ENCODE measurements at regions not wholly inside any gene's neighbourhood (a gene's known extent, or its start where the extent isn't known, plus 50 kb on each side); places are given as distances from the start of the nearest gene placed in this dataset.

GRCh38 chr21:38927776-38928175, 122.0 kb downstream of the ETS2 start:
- peaks cover 10 to 14% of the 10 kb centered on the region in 2 experiments for H3K9me3 Mint-ChIP-seq
- no peaks in the 10 kb centered on the region for H4K20me1 ChIP-seq (ENCODE audit: control insufficient read depth, insufficient read depth, insufficient read length)
- H3K27ac Mint-ChIP-seq, result no peak overlapping the region
- no peak overlapping the region for H3K14ac ChIP-seq (ENCODE audit: insufficient read depth, low read length)
- H2BK12ac ChIP-seq (ENCODE audit: insufficient read length, low read depth, low read length), result no peak overlapping the region
- H3K56ac ChIP-seq (ENCODE audit: insufficient read length, low read depth, low read length), result no peak overlapping the region
- H3K27me3 ChIP-seq (ENCODE audit: insufficient read depth, low read length), result no peaks in the 10 kb centered on the region
- no peak overlapping the region for H3K27ac ChIP-seq (ENCODE audit: insufficient read length, low read depth, low read length)
- no peak overlapping the region for H3K4ac ChIP-seq (ENCODE audit: low read depth, low read length)
- no peak overlapping the region for H3T11ph ChIP-seq (ENCODE audit: low read length)
- no peak overlapping the region for H4K8ac ChIP-seq (replicated peaks; ENCODE audit: insufficient read length, low read depth, low read length)
- H3K23me2 ChIP-seq (ENCODE audit: insufficient read length, low read depth, low read length, poor library complexity, severe bottlenecking), result no peaks in the 10 kb centered on the region
- H2BK20ac ChIP-seq (ENCODE audit: low read depth, low read length, poor library complexity, severe bottlenecking), result no peak overlapping the region
- no peaks in the 10 kb centered on the region for H3K79me2 ChIP-seq (ENCODE audit: insufficient read depth, low read length)
- H2BK120ac ChIP-seq (ENCODE audit: low read depth, low read length, poor library complexity, severe bottlenecking), result no peak overlapping the region
- H3K4me1 ChIP-seq (ENCODE audit: insufficient read depth, low read length), result no peaks in the 10 kb centered on the region
- H3K36me3 Mint-ChIP-seq (ENCODE audit: insufficient read depth in 1 of 3, low read depth in 3 of 3), result peaks cover 0 to 8% (median 0%) of the 10 kb centered on the region in 3 experiments; a peak in 2 of 7 replicates
- H3K79me1 ChIP-seq (ENCODE audit: insufficient read depth, low read depth, low read length, poor library complexity, severe bottlenecking), result no peaks in the 10 kb centered on the region
- no peak for DNase-seq
- H3K9ac ChIP-seq (ENCODE audit: extremely low read depth, insufficient read length, low read length), result no peak overlapping the region
- no peaks in the 10 kb centered on the region for H3K9me3 ChIP-seq (ENCODE audit: control insufficient read depth, low read depth, low read length)
- H3K4me3 Mint-ChIP-seq, result no peak overlapping the region
- no peak overlapping the region for H4K91ac ChIP-seq (ENCODE audit: insufficient read length, low read depth, low read length)
- no CpG with 5 or more reads among the region's 3 CpGs for WGBS (ENCODE audit: extremely low coverage, insufficient read length, low lambda C conversion rate)
- H2AK5ac ChIP-seq (ENCODE audit: insufficient read length, low read length), result no peak overlapping the region
- no peak for TF ChIP-seq CTCF (conservative IDR thresholded peaks at IDR 0.05)
- H4K5ac ChIP-seq (ENCODE audit: insufficient read length, low read depth, low read length), result no peak overlapping the region
- no peak overlapping the region for H3K23ac ChIP-seq (ENCODE audit: insufficient read length, low read depth, low read length)
- H2AFZ ChIP-seq (ENCODE audit: low read length), result no peak overlapping the region
- H2BK5ac ChIP-seq (ENCODE audit: insufficient read length, low read length), result no peak overlapping the region
- no peaks in the 10 kb centered on the region; the same call in 1 of the 2 replicates for H3K27me3 Mint-ChIP-seq (ENCODE audit: low read depth)
- H3K18ac ChIP-seq (ENCODE audit: insufficient read length, low read depth, low read length), result no peak overlapping the region
- no peak overlapping the region for H2BK15ac ChIP-seq (ENCODE audit: low read depth, low read length)
- H3K4me1 Mint-ChIP-seq, result no peaks in the 10 kb centered on the region
- no peak overlapping the region for H3K4me2 ChIP-seq (ENCODE audit: insufficient read depth, insufficient read length, low read length)
